Vagina (tissue), 2 donors: ENCODE measurements at regions not wholly inside any gene's neighbourhood (a gene's known extent, or its start where the extent isn't known, plus 50 kb on each side); places are given as distances from the start of the nearest gene placed in this dataset.

Source experiments
- CTCF ChIP-seq, 3 experiments: fragments of 450-650 bp in 2 of 3; fragments of 200-600 bp in 1 of 3; sonication (generic) in 1 of 3; IDR thresholded peaks; one replicate each; pipeline ENCODE4 v1.5.1; 2017 to 2019; ENCODE audit warnings: antibody characterized with exemption in 3 of 3, mild to moderate bottlenecking in 2 of 3, moderate library complexity in 2 of 3
- POLR2A ChIP-seq, 2 donors: fragments of 450-650 bp; IDR thresholded peaks; one replicate each; pipeline ENCODE4 v1.6.1; 2017; ENCODE audit warnings: antibody characterized with exemption in 2 of 2, mild to moderate bottlenecking in 2 of 2, moderate library complexity in 2 of 2
- POLR2AphosphoS5 ChIP-seq, 2 donors: sonication (generic); formaldehyde crosslinking; IDR thresholded peaks; one replicate each; pipeline ENCODE4 v1.9.0; 2017; ENCODE audit warnings: antibody characterized with exemption in 2 of 2, mild to moderate bottlenecking in 2 of 2, low read depth in 1 of 2; ENCODE audit not compliant: insufficient read depth in 1 of 2

DNA sequence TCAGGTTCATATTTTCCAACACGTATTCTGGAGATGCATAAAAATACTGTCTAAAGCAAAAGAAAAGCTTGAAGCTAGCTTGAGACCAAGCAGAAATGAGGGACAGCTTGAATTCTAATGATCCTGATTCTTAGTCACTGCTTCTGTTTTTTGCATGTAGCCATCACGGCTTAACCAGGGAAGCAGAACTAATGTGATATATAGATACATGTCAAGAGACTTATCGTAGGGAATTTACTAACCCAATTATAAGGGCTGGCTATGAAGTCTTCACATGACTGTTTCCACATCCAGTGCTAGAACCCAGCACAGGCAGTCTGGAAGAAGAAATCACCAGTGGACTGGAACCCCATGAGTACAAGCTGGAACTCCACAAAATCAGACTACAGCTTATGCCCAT lies 85.2 kb upstream of the SLIT2 start:
- TF ChIP-seq CTCF (IDR thresholded peaks at IDR 0.05) (no peak), POLR2A (IDR thresholded peaks at IDR 0.05) (no peak), POLR2AphosphoS5 (IDR thresholded peaks at IDR 0.05; ENCODE audit: insufficient read depth in 1 of 2, low read depth in 1 of 2) (no peak)
